ENCODE measurements at regions not wholly inside any gene's neighbourhood (a gene's known extent, or its start where the extent isn't known, plus 50 kb on each side); places are given as distances from the start of the nearest gene placed in this dataset.

DNA sequence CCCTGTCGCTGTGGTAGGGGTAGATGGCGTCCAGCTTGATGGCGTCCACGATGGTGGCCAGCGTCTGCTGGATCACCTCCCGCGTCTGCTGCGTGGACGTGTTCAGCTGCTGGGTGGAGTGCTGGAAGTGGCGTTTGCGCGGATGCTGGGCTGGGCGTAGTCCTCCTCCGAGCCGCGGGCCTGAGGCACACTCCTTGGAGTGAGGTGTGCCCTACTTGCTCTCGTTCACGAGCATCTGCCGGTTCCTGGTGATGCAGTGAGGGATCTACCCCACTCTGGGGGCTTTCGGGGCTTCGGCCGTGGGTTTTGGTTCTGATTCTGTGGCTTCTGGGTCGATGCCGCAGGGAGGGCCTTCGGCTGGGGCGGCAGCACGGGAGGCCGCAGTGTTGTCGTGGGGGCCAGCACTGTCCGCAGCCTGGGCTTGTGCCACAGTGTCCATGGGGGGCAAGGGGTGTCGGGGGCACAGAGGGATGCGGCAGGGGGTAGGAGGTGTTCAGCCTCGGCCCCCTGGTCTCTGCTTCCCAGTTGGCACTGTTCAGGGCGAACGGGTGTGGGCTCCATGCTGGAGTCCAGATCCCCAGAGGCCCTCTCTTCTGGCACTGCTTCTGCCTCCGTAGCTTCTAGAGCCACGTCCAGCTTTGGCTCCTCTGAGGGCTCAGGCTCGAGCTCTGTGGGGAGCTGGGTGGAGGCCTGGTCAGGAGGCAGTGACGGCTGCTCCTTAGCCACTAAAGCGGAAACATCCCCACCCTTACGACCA lies 890.6 kb upstream of the LRRTM1 start:
- Histone ChIP-seq H3K9me3 (ENCODE audit: low read length) (0 out of 2 replicates have a peak, but pooled peaks cover 3% of the 10 kb centered on the region), H3K9ac (ENCODE audit: low read length) (no peak overlapping the region), H3K4me3 (ENCODE audit: low read length) (no peak overlapping the region), H2AFZ (ENCODE audit: low read length) (no peak overlapping the region), H3F3A (ENCODE audit: low read length, unreplicated experiment) (no peaks in the 10 kb centered on the region), H3K79me2 (ENCODE audit: low read length) (no peaks in the 10 kb centered on the region), H3K9me2 (replicated peaks; ENCODE audit: low read length) (no peaks in the 10 kb centered on the region), H3K27me3 (ENCODE audit: low read length) (no peaks in the 10 kb centered on the region), H3K27ac (ENCODE audit: low read length) (no peak overlapping the region), H3K4me2 (ENCODE audit: low read length) (no peak overlapping the region), H4K20me1 (ENCODE audit: low read length) (no peaks in the 10 kb centered on the region), H3K36me3 (ENCODE audit: low read depth, low read length) (no peaks in the 10 kb centered on the region), H3K4me1 (ENCODE audit: insufficient read depth, low read length) (no peaks in the 10 kb centered on the region)
- DNase-seq (no peak), ATAC-seq (no peak)
- no TSS peak for BruUV-seq (replicated peaks)
- intact Hi-C loops (cut with micrococcal nuclease), result no loop called here
- TF ChIP-seq EZH2 (IDR thresholded peaks at IDR 0.05; ENCODE audit: low read length, unreplicated experiment) (no peak), EZH2phosphoT487 (IDR thresholded peaks at IDR 0.05; ENCODE audit: borderline replicate concordance, low read length) (no peak)
- TF ChIP-seq, protein P1, sequence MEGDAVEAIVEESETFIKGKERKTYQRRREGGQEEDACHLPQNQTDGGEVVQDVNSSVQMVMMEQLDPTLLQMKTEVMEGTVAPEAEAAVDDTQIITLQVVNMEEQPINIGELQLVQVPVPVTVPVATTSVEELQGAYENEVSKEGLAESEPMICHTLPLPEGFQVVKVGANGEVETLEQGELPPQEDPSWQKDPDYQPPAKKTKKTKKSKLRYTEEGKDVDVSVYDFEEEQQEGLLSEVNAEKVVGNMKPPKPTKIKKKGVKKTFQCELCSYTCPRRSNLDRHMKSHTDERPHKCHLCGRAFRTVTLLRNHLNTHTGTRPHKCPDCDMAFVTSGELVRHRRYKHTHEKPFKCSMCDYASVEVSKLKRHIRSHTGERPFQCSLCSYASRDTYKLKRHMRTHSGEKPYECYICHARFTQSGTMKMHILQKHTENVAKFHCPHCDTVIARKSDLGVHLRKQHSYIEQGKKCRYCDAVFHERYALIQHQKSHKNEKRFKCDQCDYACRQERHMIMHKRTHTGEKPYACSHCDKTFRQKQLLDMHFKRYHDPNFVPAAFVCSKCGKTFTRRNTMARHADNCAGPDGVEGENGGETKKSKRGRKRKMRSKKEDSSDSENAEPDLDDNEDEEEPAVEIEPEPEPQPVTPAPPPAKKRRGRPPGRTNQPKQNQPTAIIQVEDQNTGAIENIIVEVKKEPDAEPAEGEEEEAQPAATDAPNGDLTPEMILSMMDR (conservative IDR thresholded peaks at IDR 0.05; ENCODE audit: low read depth, low read length), result no peak
- ChIA-PET POLR2A (ENCODE audit: unreplicated experiment) (no interaction called here), CTCF (no interaction called here)

DNA sequence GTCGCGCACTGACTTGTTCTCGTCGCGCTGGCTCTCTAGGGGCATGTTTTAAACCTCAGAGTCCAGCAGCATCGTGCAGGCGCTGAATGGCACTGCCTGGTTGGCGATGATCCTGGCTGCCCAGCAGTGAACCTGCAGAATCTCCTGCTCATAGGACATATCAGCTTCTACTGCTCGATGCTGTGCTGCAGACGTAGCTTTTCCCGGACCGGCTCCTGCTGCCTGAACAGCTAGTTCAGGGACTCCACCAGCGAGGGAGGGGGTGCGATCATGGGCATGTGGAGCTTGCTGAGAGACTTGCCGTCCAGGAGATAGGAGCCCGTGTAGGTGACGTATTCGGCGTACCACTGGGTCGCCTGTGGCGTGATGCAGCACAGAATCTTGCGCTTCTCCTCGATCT lies 890.0 kb upstream of the LRRTM1 start:
- no peak overlapping the region for H3K4me3 ChIP-seq (ENCODE audit: low read length)
- H3K9ac ChIP-seq (ENCODE audit: low read length), result no peak overlapping the region
- ATAC-seq (no peak), DNase-seq (no peak)
- no peaks in the 10 kb centered on the region for H3K36me3 ChIP-seq (ENCODE audit: low read depth, low read length)
- BruUV-seq (replicated peaks), result no TSS peak
- ChIA-PET CTCF (no interaction called here), POLR2A (ENCODE audit: unreplicated experiment) (no interaction called here)
- no peaks in the 10 kb centered on the region for H4K20me1 ChIP-seq (ENCODE audit: low read length)
- no peak overlapping the region for H3K27ac ChIP-seq (ENCODE audit: low read length)
- intact Hi-C loops (cut with micrococcal nuclease), result no loop called here
- no peaks in the 10 kb centered on the region for H3K4me1 ChIP-seq (ENCODE audit: insufficient read depth, low read length)
- no peaks in the 10 kb centered on the region for H3K9me2 ChIP-seq (replicated peaks; ENCODE audit: low read length)
- H2AFZ ChIP-seq (ENCODE audit: low read length), result no peak overlapping the region
- H3K27me3 ChIP-seq (ENCODE audit: low read length), result no peaks in the 10 kb centered on the region
- TF ChIP-seq EZH2phosphoT487 (IDR thresholded peaks at IDR 0.05; ENCODE audit: borderline replicate concordance, low read length) (no peak), EZH2 (IDR thresholded peaks at IDR 0.05; ENCODE audit: low read length, unreplicated experiment) (no peak)
- TF ChIP-seq, protein P1 (conservative IDR thresholded peaks at IDR 0.05; ENCODE audit: low read depth, low read length), result no peak
- H3K79me2 ChIP-seq (ENCODE audit: low read length), result no peaks in the 10 kb centered on the region
- no peaks in the 10 kb centered on the region for H3F3A ChIP-seq (ENCODE audit: low read length, unreplicated experiment)
- H3K9me3 ChIP-seq (ENCODE audit: low read length), result 0 out of 2 replicates have a peak, but pooled peaks cover 3% of the 10 kb centered on the region
- no peak overlapping the region for H3K4me2 ChIP-seq (ENCODE audit: low read length)

DNA sequence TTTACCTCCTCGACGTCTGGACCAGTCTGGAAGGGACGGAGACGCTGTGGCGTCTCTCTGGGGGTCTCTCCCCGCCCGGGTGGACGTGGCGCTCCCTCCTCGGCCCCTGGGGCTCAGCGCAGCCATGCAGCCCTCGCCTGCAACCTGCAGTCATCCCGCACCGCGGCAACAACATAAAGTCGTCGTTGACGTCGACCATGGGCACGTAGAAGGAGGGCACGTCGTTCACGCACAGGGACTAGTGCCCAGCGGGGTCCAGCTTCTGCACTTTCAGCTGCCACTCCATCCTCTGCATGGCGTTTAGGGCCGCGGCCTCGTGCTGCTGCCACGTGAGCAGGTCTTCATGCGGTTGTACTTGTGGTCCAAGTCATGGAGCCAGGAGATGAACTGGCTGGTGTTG lies 889.6 kb upstream of the LRRTM1 start:
- Histone ChIP-seq H3K36me3 (ENCODE audit: low read depth, low read length) (no peaks in the 10 kb centered on the region), H3K4me3 (ENCODE audit: low read length) (no peak overlapping the region), H3K27ac (ENCODE audit: low read length) (no peak overlapping the region), H3K9me2 (replicated peaks; ENCODE audit: low read length) (no peaks in the 10 kb centered on the region), H3K27me3 (ENCODE audit: low read length) (no peaks in the 10 kb centered on the region), H3K4me2 (ENCODE audit: low read length) (no peak overlapping the region), H3K79me2 (ENCODE audit: low read length) (no peaks in the 10 kb centered on the region), H2AFZ (ENCODE audit: low read length) (no peak overlapping the region), H3K9ac (ENCODE audit: low read length) (no peak overlapping the region), H3K4me1 (ENCODE audit: insufficient read depth, low read length) (no peaks in the 10 kb centered on the region), H4K20me1 (ENCODE audit: low read length) (no peaks in the 10 kb centered on the region), H3K9me3 (ENCODE audit: low read length) (0 out of 2 replicates have a peak, but pooled peaks cover 3% of the 10 kb centered on the region), H3F3A (ENCODE audit: low read length, unreplicated experiment) (no peaks in the 10 kb centered on the region)
- BruUV-seq (replicated peaks), result no TSS peak
- ATAC-seq, result no peak
- no peak for DNase-seq
- no peak for TF ChIP-seq EZH2 (IDR thresholded peaks at IDR 0.05; ENCODE audit: low read length, unreplicated experiment)
- no peak for TF ChIP-seq EZH2phosphoT487 (IDR thresholded peaks at IDR 0.05; ENCODE audit: borderline replicate concordance, low read length)
- TF ChIP-seq, protein P1 (conservative IDR thresholded peaks at IDR 0.05; ENCODE audit: low read depth, low read length), result no peak
- intact Hi-C loops (cut with micrococcal nuclease), result no loop called here
- ChIA-PET POLR2A (ENCODE audit: unreplicated experiment) (no interaction called here), CTCF (no interaction called here)
